HL-60 (cell line): ENCODE measurements at regions not wholly inside any gene's neighbourhood (a gene's known extent, or its start where the extent isn't known, plus 50 kb on each side); places are given as distances from the start of the nearest gene placed in this dataset.

ENCODE experiments used
- DNase-seq, 2 experiments: peaks; one replicate each; pipeline ENCODE4 v3.0.0-alpha.2; 2010 to 2020; ENCODE audit warnings: low read depth in 1 of 2, low spot score in 1 of 2
- H3K27ac ChIP-seq: fragments of 250-450 bp; sonication (Bioruptor Pico); replicated peaks from 2 replicates; pipeline ENCODE4 v1.5.1; 2020; ENCODE audit warnings: mild to moderate bottlenecking, moderate library complexity
- H3K27me3 ChIP-seq: fragments of 250-450 bp; sonication (Bioruptor Pico); 2 replicates; pipeline ENCODE4 v1.5.1; 2021; ENCODE audit warnings: mild to moderate bottlenecking, moderate library complexity; ENCODE audit not compliant: insufficient read depth, poor library complexity, severe bottlenecking
- H3K4me3 ChIP-seq: replicated peaks from 2 replicates; pipeline ENCODE4 v1.5.1; 2011; ENCODE audit warnings: mild to moderate bottlenecking, control low read depth, low read length; ENCODE audit not compliant: insufficient read depth
- GABPA ChIP-seq: IDR thresholded peaks from 2 replicates; pipeline ENCODE4 v1.6.1; 2012; ENCODE audit warnings: low read depth
- POLR2AphosphoS5 ChIP-seq: IDR thresholded peaks from 2 replicates; pipeline ENCODE4 v1.6.1; 2012; ENCODE audit warnings: low read depth
- SPI1 ChIP-seq: IDR thresholded peaks from 2 replicates; pipeline ENCODE4 v1.6.1; 2012; ENCODE audit warnings: low read depth, mild to moderate bottlenecking, borderline replicate concordance
- TF ChIP-seq, protein P1 (sequence below): IDR thresholded peaks from 2 replicates; pipeline ENCODE4 v1.6.1; 2012; ENCODE audit warnings: low read depth; ENCODE audit not compliant: insufficient replicate concordance
- TF ChIP-seq, protein P2 (sequence below): IDR thresholded peaks from one replicate; pipeline ENCODE4 v1.5.1; 2011; ENCODE audit warnings: low read length, control low read depth, inconsistent platforms; ENCODE audit not compliant: insufficient read depth

DNA sequence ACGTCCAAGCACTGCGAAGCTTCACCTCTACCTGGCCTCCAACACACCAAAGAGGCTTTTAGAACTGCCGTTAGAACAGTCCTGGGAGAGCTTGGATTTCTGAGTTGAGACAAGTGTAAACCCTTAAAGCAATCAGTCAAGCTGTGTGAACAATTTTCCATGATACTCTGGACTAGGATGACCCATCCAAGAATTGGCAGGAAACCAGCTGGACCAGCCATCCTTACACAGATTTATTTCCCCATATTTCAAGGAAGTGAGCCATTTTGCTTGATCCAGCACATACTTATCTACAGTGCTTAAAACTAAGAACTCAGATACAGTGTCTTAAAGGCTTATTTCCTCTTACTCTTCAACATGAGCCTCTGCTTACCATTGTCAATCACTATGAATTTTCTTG is 340.7 kb upstream of the HS3ST1 start:
- Histone ChIP-seq H3K27ac (no peak overlapping the region), H3K4me3 (no peak overlapping the region), H3K27me3 (no peaks in the 10 kb centered on the region)
- TF ChIP-seq SPI1, result no peak
- TF ChIP-seq, protein P1, sequence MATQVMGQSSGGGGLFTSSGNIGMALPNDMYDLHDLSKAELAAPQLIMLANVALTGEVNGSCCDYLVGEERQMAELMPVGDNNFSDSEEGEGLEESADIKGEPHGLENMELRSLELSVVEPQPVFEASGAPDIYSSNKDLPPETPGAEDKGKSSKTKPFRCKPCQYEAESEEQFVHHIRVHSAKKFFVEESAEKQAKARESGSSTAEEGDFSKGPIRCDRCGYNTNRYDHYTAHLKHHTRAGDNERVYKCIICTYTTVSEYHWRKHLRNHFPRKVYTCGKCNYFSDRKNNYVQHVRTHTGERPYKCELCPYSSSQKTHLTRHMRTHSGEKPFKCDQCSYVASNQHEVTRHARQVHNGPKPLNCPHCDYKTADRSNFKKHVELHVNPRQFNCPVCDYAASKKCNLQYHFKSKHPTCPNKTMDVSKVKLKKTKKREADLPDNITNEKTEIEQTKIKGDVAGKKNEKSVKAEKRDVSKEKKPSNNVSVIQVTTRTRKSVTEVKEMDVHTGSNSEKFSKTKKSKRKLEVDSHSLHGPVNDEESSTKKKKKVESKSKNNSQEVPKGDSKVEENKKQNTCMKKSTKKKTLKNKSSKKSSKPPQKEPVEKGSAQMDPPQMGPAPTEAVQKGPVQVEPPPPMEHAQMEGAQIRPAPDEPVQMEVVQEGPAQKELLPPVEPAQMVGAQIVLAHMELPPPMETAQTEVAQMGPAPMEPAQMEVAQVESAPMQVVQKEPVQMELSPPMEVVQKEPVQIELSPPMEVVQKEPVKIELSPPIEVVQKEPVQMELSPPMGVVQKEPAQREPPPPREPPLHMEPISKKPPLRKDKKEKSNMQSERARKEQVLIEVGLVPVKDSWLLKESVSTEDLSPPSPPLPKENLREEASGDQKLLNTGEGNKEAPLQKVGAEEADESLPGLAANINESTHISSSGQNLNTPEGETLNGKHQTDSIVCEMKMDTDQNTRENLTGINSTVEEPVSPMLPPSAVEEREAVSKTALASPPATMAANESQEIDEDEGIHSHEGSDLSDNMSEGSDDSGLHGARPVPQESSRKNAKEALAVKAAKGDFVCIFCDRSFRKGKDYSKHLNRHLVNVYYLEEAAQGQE, result no peak
- TF ChIP-seq GABPA, result no peak
- DNase-seq, result no peak

DNA sequence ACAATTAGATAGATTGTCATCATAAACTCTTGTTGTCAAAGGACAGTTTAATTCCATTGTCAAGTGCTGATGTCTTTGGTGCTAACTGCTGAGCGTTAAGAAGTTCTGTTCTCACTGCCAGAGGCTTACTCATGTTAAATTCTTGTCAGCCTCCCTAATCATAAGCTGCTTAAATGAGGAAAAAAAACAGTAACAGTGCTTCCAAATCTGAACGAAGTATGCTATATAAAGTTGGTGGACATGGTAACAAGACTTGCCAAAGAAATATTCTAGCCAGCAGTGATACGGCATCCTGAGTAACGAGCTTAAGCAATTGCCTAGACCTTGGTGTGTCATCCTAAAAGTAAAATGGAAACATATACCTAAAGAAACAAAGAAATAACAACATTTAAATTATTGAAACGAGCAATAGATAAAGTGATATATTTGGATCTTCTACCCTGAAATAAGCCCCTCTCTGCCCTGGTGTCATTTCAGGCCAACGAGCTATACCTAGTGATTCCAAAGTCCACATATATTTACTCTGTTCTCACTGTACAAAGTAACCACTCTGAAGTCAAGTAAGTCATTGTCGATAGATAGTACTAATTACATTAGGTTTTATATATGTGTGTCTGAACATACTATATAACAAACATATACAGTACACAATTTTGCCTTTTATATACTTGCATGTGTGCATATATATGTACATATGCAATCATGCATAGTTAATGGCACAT is 339.7 kb upstream of the HS3ST1 start:
- TF ChIP-seq GABPA, result no peak
- TF ChIP-seq, protein P1, result no peak
- TF ChIP-seq, protein P2, sequence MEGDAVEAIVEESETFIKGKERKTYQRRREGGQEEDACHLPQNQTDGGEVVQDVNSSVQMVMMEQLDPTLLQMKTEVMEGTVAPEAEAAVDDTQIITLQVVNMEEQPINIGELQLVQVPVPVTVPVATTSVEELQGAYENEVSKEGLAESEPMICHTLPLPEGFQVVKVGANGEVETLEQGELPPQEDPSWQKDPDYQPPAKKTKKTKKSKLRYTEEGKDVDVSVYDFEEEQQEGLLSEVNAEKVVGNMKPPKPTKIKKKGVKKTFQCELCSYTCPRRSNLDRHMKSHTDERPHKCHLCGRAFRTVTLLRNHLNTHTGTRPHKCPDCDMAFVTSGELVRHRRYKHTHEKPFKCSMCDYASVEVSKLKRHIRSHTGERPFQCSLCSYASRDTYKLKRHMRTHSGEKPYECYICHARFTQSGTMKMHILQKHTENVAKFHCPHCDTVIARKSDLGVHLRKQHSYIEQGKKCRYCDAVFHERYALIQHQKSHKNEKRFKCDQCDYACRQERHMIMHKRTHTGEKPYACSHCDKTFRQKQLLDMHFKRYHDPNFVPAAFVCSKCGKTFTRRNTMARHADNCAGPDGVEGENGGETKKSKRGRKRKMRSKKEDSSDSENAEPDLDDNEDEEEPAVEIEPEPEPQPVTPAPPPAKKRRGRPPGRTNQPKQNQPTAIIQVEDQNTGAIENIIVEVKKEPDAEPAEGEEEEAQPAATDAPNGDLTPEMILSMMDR, result no peak
- no peak for TF ChIP-seq SPI1
- no peak for TF ChIP-seq POLR2AphosphoS5
- no peaks in the 10 kb centered on the region for H3K27me3 ChIP-seq
- DNase-seq, result no peak
- H3K27ac ChIP-seq, result no peak overlapping the region
- no peak overlapping the region for H3K4me3 ChIP-seq

DNA sequence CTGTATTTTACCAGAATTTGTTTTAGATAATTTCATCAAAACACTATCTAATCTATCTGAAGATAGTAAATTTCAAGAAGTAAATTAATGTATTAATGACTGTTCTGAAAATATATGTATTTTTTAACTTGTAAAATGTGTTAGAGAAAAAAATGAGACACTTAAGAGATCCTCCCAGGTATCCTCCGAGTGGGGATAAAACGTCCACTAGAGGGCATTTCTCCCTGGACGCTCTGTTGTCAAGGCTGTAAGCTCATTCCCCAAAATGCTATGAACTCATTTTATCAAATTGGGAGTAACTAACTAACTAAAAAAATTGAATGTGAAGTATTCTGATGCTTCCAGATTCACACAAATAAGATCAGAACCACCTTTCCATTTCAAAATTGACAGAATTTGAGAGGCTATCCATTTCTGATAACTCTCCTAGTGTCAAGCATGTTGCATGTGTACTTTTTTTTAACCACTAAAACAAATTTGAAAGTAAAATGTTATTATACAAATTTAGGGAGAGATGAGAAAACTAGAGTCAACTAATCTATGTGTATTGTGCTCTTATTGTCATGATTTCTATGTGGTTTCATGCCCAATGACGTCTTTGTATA is 337.3 kb upstream of the HS3ST1 start:
- DNase-seq, result peak; percentile 2 to 17
- no peaks in the 10 kb centered on the region for H3K27me3 ChIP-seq
- no peak overlapping the region for H3K27ac ChIP-seq
- no peak overlapping the region for H3K4me3 ChIP-seq
- TF ChIP-seq POLR2AphosphoS5, result no peak
- TF ChIP-seq, protein P2, result peak; percentile 69

DNA sequence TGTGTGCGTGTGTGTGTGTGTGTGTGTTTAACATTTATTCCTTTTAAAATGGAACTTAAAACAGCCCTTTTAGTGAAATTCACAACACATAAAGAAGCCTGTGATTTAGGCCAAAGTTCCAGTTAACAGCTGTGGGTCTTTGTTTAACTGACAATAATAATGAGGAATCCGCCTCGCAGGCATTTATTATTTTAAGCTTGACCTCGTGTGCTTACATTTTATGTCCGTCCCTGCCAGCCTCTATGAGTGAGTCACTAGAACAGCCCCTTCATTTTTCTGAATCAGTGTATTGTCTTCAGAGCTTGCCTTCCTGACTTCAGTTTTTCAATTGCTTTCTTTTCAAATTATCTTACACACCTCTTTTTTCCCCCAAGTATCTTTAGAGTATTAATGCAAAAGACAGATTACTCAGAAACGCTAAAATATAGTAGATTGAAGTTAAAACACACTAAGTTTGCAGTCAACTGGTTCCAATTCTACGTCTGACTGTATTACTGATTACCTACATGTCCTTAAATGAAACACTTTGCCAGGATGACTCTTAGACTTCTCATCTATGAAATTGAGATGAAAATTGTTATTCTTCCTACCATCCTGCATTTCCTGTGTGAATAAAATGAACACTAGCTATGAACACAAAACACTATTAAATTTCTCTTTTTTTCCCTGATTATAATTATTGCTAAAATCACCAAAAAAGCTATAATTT is 319.6 kb upstream of the HS3ST1 start:
- no peak overlapping the region for H3K4me3 ChIP-seq
- H3K27me3 ChIP-seq, result no peaks in the 10 kb centered on the region
- DNase-seq, result no peak
- TF ChIP-seq, protein P2, result no peak
- TF ChIP-seq GABPA, result no peak
- TF ChIP-seq POLR2AphosphoS5, result no peak
- TF ChIP-seq SPI1, result no peak
- TF ChIP-seq, protein P1, result no peak
- H3K27ac ChIP-seq, result no peak overlapping the region
